ENCODE measurements at regions not wholly inside any gene's neighbourhood (a gene's known extent, or its start where the extent isn't known, plus 50 kb on each side); places are given as distances from the start of the nearest gene placed in this dataset.

DNA sequence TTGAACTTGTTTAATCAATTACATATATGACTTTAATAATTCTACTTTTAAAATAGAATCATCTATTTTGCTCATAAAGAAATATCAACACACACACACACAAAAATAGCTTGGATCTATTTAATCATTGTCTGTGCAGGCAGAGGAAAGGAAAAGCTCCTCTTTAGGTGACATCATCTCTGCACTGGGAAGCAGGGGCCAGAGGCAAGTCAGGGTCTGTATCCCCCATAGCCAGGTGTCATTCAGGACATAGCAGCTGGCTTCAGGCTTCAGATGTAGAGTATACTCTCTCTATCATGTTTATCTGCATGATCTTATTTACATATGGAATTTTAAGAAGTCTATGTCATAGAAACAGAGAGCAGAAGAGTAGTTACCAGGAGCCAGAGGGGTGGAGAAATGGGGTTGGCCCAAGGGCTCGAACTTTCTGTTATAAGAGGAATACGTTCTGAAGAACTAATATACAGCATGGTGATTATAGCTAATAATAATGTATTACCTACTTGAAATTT, 110.4 kb upstream of the LDB2 start:
- TF ChIP-seq, protein P1, sequence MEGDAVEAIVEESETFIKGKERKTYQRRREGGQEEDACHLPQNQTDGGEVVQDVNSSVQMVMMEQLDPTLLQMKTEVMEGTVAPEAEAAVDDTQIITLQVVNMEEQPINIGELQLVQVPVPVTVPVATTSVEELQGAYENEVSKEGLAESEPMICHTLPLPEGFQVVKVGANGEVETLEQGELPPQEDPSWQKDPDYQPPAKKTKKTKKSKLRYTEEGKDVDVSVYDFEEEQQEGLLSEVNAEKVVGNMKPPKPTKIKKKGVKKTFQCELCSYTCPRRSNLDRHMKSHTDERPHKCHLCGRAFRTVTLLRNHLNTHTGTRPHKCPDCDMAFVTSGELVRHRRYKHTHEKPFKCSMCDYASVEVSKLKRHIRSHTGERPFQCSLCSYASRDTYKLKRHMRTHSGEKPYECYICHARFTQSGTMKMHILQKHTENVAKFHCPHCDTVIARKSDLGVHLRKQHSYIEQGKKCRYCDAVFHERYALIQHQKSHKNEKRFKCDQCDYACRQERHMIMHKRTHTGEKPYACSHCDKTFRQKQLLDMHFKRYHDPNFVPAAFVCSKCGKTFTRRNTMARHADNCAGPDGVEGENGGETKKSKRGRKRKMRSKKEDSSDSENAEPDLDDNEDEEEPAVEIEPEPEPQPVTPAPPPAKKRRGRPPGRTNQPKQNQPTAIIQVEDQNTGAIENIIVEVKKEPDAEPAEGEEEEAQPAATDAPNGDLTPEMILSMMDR (IDR thresholded peaks at IDR 0.05) = no peak
- no peak for TF ChIP-seq EZH2phosphoT487 (IDR thresholded peaks at IDR 0.05)

Measured in neural progenitor cell (in vitro differentiated cells).